Activated CD8-positive, alpha-beta T cell treated with anti-CD3 and anti-CD28 coated beads, Interleukin-2, amount 10 ng/mL, durations not matched to agents 7 days and 5 days (primary cell): ENCODE measurements at regions not wholly inside any gene's neighbourhood (a gene's known extent, or its start where the extent isn't known, plus 50 kb on each side); places are given as distances from the start of the nearest gene placed in this dataset.

Experiments used
- ATAC-seq: fragments of 150-1000 bp; cut with Tn5 transposase; one replicate; pipeline ENCODE4 v1.10.0; 2021; ENCODE audit warnings: moderate library complexity
- CTCF ChIA-PET: fragments of 350-600 bp; sonication (Branson Sonifier 250); formaldehyde crosslinking; loops from one replicate; lab custom pipeline; 2021; ENCODE audit warnings: antibody characterized with exemption; lab: Charles Lee
- POLR2A ChIA-PET: fragments of 350-600 bp; sonication (Branson Sonifier 250); formaldehyde crosslinking; loops from one replicate; lab custom pipeline; 2021; ENCODE audit warnings: antibody characterized with exemption; lab: Charles Lee
- DNase-seq: peaks from one replicate; pipeline ENCODE4 v3.0.0-alpha.2; 2020
- H3K27ac Mint-ChIP-seq: one replicate; pipeline ENCODE4 v1.8.0; 2021; ENCODE audit warnings: mild to moderate bottlenecking, mixed read lengths
- H3K27me3 Mint-ChIP-seq: one replicate; pipeline ENCODE4 v1.8.0; 2021; ENCODE audit warnings: low read depth, mixed read lengths
- H3K36me3 Mint-ChIP-seq: one replicate; pipeline ENCODE4 v1.8.0; 2021; ENCODE audit warnings: low read depth, mixed read lengths
- H3K4me1 Mint-ChIP-seq: one replicate; pipeline ENCODE4 v1.8.0; 2021; ENCODE audit warnings: low read depth, mixed read lengths
- H3K4me3 Mint-ChIP-seq: one replicate; pipeline ENCODE4 v1.8.0; 2021; ENCODE audit warnings: mild to moderate bottlenecking, mixed read lengths
- H3K9me3 Mint-ChIP-seq: one replicate; pipeline ENCODE4 v1.8.0; 2022; ENCODE audit warnings: mixed read lengths; ENCODE audit not compliant: insufficient read depth

GRCh38 chr2:150778828-150779227 lies 291.4 kb upstream of the RND3 start:
- no peak for ATAC-seq

GRCh38 chr2:150769421-150769820 lies 282.0 kb upstream of the RND3 start:
- Mint-ChIP-seq H3K36me3 (no peaks in the 10 kb centered on the region), H3K27me3 (no peaks in the 10 kb centered on the region), H3K9me3 (no peaks in the 10 kb centered on the region), H3K27ac (no peak overlapping the region), H3K4me3 (no peak overlapping the region), H3K4me1 (no peaks in the 10 kb centered on the region)
- no peak for DNase-seq
- ATAC-seq, result no peak
- ChIA-PET POLR2A (no interaction called here), CTCF (no interaction called here)

More at GRCh38 chr2:150778828-150779227, 291.4 kb upstream of the RND3 start:
- DNase-seq, result no peak
- ChIA-PET POLR2A (no interaction called here), CTCF (no interaction called here)
- Mint-ChIP-seq H3K27ac (no peak overlapping the region), H3K36me3 (no peaks in the 10 kb centered on the region), H3K9me3 (no peaks in the 10 kb centered on the region), H3K27me3 (no peaks in the 10 kb centered on the region), H3K4me3 (no peak overlapping the region), H3K4me1 (no peaks in the 10 kb centered on the region)

- H3K4me1 Mint-ChIP-seq, result no peaks in the 10 kb centered on the region
- no peak for DNase-seq
- H3K36me3 Mint-ChIP-seq, result no peaks in the 10 kb centered on the region
- H3K9me3 Mint-ChIP-seq, result no peaks in the 10 kb centered on the region
- ChIA-PET CTCF (no interaction called here), POLR2A (no interaction called here)
- H3K27me3 Mint-ChIP-seq, result no peaks in the 10 kb centered on the region
- H3K4me3 Mint-ChIP-seq, result no peak overlapping the region
- ATAC-seq, result no peak
- H3K27ac Mint-ChIP-seq, result no peak overlapping the region
These were observed 280.7 kb upstream of the RND3 start for GRCh38 chr2:150767991-150768746.

- DNase-seq, result no peak
- Mint-ChIP-seq H3K4me1 (no peaks in the 10 kb centered on the region), H3K9me3 (no peaks in the 10 kb centered on the region), H3K36me3 (no peaks in the 10 kb centered on the region), H3K27ac (no peak overlapping the region), H3K4me3 (no peak overlapping the region), H3K27me3 (no peaks in the 10 kb centered on the region)
- POLR2A ChIA-PET, result no interaction called here
- CTCF ChIA-PET, result no interaction called here
- ATAC-seq, result no peak
These were observed 275.1 kb upstream of the RND3 start for GRCh38 chr2:150762571-150762970.

GRCh38 chr2:150759531-150759930 lies 272.1 kb upstream of the RND3 start:
- ATAC-seq (no peak), DNase-seq (no peak)
- POLR2A ChIA-PET, result no interaction called here
- H3K9me3 Mint-ChIP-seq, result no peaks in the 10 kb centered on the region
- CTCF ChIA-PET, result no interaction called here
- no peaks in the 10 kb centered on the region for H3K36me3 Mint-ChIP-seq
- no peaks in the 10 kb centered on the region for H3K27me3 Mint-ChIP-seq
- no peaks in the 10 kb centered on the region for H3K4me1 Mint-ChIP-seq
- no peak overlapping the region for H3K27ac Mint-ChIP-seq
- no peak overlapping the region for H3K4me3 Mint-ChIP-seq

- Mint-ChIP-seq H3K27me3 (no peaks in the 10 kb centered on the region), H3K27ac (no peak overlapping the region), H3K4me1 (no peaks in the 10 kb centered on the region), H3K4me3 (no peak overlapping the region), H3K36me3 (no peaks in the 10 kb centered on the region), H3K9me3 (no peaks in the 10 kb centered on the region)
- DNase-seq (no peak), ATAC-seq (no peak)
- ChIA-PET CTCF (no interaction called here), POLR2A (no interaction called here)
These were observed 271.6 kb upstream of the RND3 start for GRCh38 chr2:150759106-150759505.

- Mint-ChIP-seq H3K4me1 (no peaks in the 10 kb centered on the region), H3K27ac (no peak overlapping the region), H3K36me3 (no peaks in the 10 kb centered on the region), H3K4me3 (no peak overlapping the region), H3K9me3 (no peaks in the 10 kb centered on the region), H3K27me3 (no peaks in the 10 kb centered on the region)
- no peak for ATAC-seq
- POLR2A ChIA-PET, result no interaction called here
- DNase-seq, result no peak
- CTCF ChIA-PET, result no interaction called here
These were observed 264.8 kb upstream of the RND3 start for GRCh38 chr2:150752229-150752628.

GRCh38 chr2:150750720-150751119 lies 263.3 kb upstream of the RND3 start:
- no peak overlapping the region for H3K27ac Mint-ChIP-seq
- no peaks in the 10 kb centered on the region for H3K36me3 Mint-ChIP-seq
- no peaks in the 10 kb centered on the region for H3K9me3 Mint-ChIP-seq
- H3K4me1 Mint-ChIP-seq, result no peaks in the 10 kb centered on the region
- H3K4me3 Mint-ChIP-seq, result no peak overlapping the region
- H3K27me3 Mint-ChIP-seq, result no peaks in the 10 kb centered on the region
- no peak for ATAC-seq
- ChIA-PET POLR2A (no interaction called here), CTCF (no interaction called here)
- DNase-seq, result no peak

- DNase-seq (no peak), ATAC-seq (no peak)
- Mint-ChIP-seq H3K27ac (no peak overlapping the region), H3K4me3 (no peak overlapping the region), H3K36me3 (no peaks in the 10 kb centered on the region), H3K4me1 (no peaks in the 10 kb centered on the region), H3K9me3 (no peaks in the 10 kb centered on the region), H3K27me3 (no peaks in the 10 kb centered on the region)
- ChIA-PET CTCF (no interaction called here), POLR2A (no interaction called here)
These were observed 254.6 kb upstream of the RND3 start for GRCh38 chr2:150742094-150742493.

- Mint-ChIP-seq H3K9me3 (no peaks in the 10 kb centered on the region), H3K27me3 (no peaks in the 10 kb centered on the region)
- POLR2A ChIA-PET, result no interaction called here
These were observed 248.5 kb upstream of the RND3 start for GRCh38 chr2:150735894-150736498.

GRCh38 chr2:150733051-150733618 lies 245.7 kb upstream of the RND3 start:
- CTCF ChIA-PET, result no interaction called here

More at GRCh38 chr2:150735894-150736498, 248.5 kb upstream of the RND3 start:
- CTCF ChIA-PET, result no interaction called here
- ATAC-seq, result no peak
- Mint-ChIP-seq H3K36me3 (no peaks in the 10 kb centered on the region), H3K4me3 (no peak overlapping the region), H3K27ac (no peak overlapping the region), H3K4me1 (no peaks in the 10 kb centered on the region)
- DNase-seq, result no peak

GRCh38 chr2:150732491-150732890 lies 245.0 kb upstream of the RND3 start:
- ATAC-seq (no peak), DNase-seq (no peak)
- H3K36me3 Mint-ChIP-seq, result no peaks in the 10 kb centered on the region
- H3K27me3 Mint-ChIP-seq, result no peaks in the 10 kb centered on the region
- H3K9me3 Mint-ChIP-seq, result no peaks in the 10 kb centered on the region
- ChIA-PET POLR2A (no interaction called here), CTCF (no interaction called here)
- H3K4me1 Mint-ChIP-seq, result no peaks in the 10 kb centered on the region
- no peak overlapping the region for H3K27ac Mint-ChIP-seq
- no peak overlapping the region for H3K4me3 Mint-ChIP-seq

More at GRCh38 chr2:150733051-150733618, 245.7 kb upstream of the RND3 start:
- Mint-ChIP-seq H3K27me3 (no peaks in the 10 kb centered on the region), H3K4me3 (no peak overlapping the region), H3K9me3 (no peaks in the 10 kb centered on the region), H3K4me1 (no peaks in the 10 kb centered on the region), H3K27ac (no peak overlapping the region), H3K36me3 (no peaks in the 10 kb centered on the region)
- DNase-seq (no peak), ATAC-seq (no peak)
- POLR2A ChIA-PET, result no interaction called here
